EL (cell line): ENCODE measurements at regions not wholly inside any gene's neighbourhood (a gene's known extent, or its start where the extent isn't known, plus 50 kb on each side); places are given as distances from the start of the nearest gene placed in this dataset.
"Not testable (repeated sequence)": the region's sequence is repeated elsewhere in the genome, so short reads cannot be mapped to it uniquely, and the experiment has no call there.

ENCODE experiments used
- DNase-seq: peaks from one replicate; pipeline ENCODE4 v3.0.0-alpha.2; 2016

- DNase-seq: no peak
Measured at GRCh38 chr10:83522456-83522855, 616.9 kb upstream of the GHITM start.

DNA sequence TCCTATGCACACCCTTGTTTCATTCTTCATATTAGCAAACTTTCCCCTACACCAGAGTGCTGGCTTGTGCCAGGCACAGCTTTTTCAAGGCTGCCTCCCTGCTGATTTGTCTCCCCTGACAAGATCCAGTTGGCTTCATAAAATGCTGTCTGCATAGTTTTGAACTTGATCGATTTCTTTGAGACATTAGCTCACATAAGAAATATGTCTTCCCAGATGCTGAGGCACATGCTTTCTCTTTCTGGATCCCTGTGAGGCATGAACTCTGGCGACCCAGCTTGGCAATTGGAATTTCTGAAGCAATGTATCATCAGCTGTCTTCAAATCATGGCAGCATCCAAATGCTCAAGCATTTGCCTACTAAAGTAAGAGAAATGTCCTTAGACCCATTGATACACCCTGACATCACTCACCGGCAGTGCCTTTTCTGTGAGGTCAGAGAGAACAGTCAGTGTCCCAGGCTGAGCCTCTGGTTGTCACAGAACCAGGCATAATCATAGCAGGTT is 616.4 kb upstream of the GHITM start:
- peak; percentile 68 for DNase-seq

GRCh38 chr10:83527934-83528333 is 611.4 kb upstream of the GHITM start:
- no peak for DNase-seq

GRCh38 chr10:83533290-83533689 is 606.0 kb upstream of the GHITM start:
- DNase-seq: no peak

DNA sequence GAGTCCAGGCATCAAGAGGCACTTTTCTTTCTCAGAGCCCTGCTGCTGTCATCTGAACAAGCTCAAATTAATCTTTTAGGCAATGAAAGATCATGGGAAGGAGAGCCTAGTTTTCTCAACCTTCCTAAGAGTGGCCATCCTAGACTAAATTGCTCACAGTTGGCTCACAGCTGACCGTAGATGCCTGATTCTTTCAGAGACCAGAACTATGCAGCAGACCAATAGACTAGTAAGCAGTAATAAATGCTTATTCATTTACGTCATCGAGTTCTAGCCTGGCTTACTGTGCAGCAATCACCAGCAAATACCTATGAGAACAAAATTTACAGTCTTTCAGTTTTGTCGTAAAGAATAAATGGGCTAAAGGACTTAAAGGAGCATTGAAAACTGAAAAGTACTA is 602.9 kb upstream of the GHITM start:
- DNase-seq: peak; percentile 1

DNA sequence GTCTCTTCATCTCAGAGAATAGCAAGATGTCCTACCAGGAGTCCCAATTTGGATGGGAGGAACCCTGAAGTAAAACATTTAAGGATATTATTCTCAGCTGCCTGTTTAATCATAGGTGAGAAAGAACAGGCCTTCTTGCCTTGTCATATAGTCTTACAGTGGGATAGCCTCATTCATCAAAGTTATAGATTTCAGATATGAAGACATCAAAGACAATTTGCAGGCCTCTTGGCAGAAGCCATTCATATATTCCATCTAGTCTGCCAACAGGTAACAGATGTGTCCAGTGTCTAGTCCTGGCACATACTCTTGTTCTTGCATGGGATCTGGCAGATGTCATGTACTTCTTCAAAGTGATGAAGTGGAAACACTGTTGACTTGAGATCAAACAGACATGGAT is 601.3 kb upstream of the GHITM start:
- DNase-seq: no peak

DNA sequence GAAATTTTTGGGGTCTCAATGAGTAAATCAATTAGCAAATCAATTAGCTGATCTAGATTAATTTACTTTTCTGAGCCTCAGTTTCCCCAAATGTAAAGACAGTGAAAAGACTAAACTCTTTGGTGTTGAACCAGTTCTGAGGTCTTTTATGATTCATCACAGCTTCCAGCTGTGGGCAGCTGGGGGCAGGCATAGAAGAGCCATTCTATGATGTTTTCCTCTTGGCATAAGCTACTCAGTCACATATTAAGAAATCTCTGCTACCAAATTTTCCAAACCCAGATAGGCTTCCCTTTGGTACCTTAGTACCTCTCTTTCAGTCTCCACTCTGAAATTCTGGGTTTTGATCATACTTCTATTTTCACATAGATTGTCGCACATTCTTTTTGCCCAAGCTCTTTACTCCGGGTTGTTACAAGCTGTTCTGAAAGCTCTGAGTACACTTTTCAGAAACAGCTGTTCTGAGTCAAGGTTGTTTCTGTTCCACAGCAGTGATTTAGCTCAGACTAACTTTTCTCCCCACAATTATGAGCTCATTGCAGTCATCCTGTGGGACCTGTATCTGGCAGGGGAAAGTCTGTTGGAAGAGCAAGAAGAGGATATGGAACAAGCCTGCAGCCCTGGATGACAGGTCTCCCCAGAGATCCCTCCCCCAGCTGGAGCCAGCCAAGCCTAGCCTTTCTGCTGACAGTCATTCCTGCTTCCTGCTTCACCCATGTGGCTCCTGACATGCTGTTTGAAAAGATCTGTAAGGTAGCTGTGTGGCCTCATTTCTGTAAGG is 599.6 kb upstream of the GHITM start:
- DNase-seq: peak; percentile 4

DNA sequence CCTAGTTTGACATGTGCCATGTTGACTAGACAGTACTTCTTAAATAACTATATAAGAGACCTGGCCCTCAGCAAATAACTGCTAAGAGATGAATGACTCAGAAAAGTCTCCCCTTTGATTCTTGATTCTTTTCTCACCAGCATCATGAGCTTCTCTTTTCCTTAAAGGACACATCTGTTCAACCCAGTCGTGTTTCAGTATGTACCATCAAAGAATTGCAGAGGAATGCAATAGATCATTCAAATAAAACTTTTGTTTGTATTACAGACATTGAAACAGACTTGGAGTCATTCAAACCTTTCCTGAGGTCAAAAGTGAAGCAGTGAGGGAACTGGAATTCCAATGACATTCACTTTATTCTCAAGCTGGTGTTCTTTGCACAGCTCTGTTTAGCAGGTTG is 598.3 kb upstream of the GHITM start:
- DNase-seq: no peak

DNA sequence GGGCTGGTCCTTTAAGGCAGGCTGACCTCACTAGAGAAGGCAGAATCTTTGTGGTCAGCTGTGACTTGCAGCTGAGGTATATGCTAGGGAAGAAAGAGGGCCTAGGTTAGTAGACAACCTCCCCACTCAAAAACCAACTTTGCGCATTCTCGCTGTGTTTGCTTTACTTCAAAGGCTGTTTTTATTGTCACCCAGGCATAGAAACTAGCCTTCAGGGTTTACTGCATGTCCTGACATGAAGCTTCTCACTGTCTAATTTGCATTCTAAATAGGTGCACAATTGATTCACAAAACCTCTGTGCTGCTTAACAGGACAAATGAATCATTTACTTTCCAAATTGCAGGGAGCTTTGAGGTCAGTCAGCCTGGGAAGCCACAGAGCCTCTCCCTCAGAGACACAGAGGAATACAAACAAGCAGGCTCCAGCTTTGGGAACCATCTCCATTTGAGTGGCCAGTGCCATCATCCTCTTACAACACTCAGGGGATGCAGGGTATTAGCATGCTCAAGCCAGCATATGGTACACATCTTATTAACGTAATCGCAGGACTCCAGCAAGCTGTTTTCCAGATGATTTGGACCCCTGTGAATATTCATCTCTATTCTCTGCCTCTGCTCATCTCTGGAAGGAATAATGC is 596.4 kb upstream of the GHITM start:
- no peak for DNase-seq

GRCh38 chr10:83543691-83544462 is 595.4 kb upstream of the GHITM start:
- DNase-seq: no peak

GRCh38 chr10:83545901-83546391 is 593.4 kb upstream of the GHITM start:
- DNase-seq: no peak

DNA sequence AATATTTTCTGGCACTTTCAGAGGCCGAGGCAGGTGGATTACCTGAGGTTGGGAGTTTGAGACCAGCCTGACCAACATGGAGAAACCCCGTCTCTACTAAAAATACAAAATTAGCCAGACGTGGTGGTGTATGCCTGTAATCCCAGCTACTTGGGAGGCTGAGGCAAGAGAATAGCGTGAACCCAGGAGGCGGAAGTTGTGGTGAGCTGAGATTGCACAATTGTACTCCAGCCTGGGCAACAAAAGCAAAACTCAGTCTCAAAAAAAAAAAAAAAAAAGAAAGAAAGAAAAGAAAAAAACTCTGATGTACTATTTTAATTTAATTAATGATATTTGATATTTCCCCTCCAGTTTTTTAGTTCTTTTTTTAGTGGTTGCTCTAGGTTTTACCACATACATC is 588.1 kb upstream of the GHITM start:
- DNase-seq: not testable (repeated sequence)

DNA sequence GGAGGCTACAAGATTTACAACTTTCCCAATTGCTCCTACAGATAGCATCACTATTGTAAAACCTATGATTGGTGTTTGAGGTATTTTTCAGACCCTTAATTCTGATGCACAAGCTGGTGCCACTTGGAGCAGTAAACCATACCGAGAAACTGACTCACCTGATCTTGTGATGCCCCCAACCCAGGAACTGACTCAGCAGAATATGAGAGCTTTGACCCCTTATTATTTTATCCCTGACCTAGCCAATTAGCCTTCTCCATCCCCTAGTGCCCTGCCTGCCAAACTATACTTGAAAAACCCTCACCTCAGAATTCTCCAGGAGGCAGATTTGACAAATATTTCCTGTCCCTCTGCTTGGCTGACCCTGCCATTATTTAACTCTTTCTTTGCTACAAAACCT is 585.9 kb upstream of the GHITM start:
- DNase-seq: peak; percentile 1

DNA sequence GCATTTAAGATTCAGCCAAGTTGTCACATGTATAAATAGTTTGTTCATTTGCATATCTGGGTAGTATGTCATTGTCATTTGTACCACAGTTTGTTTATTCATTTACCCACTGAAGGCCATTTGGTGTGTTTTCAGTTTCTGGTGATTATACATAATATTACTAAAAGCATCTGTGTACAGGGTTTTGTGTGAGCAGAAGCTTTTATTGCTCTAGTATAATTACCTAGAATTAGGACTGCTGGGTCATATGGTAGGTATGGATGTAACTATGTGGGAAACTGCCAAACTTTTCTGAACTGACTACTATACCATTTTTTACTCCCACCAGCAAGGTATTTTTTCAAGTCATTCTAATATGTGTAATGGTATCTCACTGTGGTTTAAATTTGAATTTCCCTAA is 584.0 kb upstream of the GHITM start:
- no peak for DNase-seq

- no peak for DNase-seq
Measured at GRCh38 chr10:83562381-83562780, 576.9 kb upstream of the GHITM start.

DNA sequence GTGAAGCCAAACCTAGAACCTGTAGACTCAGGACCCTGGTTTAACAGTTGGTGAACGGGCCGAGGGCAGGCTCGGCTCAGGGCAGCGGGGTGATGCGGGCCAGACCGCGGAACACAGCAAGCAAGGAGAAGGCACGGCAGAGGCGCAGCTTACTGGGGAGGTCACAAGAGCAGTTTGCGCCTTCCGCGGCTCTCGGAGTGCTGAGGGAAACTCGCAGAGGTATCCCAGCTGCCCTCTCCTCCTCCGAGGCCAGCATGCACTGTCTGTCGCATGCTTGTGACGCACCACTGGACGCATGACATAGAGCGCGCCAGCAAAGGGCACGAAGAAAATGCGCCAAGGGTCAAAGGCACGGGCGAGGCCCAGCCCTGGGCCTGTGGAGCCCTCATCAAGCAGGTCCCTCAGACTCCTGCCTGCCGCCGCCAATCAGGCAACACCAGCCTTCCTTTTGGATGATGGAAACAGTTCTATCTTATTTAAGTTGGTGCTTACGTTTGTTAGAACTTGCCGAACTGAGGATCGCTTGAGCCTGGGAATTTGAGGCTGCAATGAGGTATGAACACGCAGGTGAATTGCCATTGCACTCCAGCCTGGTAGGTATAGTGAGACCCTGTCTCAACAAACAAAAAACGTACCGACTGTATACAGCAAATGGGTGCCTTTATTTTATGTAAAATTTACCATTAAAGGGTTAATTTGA is 574.3 kb upstream of the GHITM start:
- no peak for DNase-seq

- DNase-seq: no peak
Measured at GRCh38 chr10:83572036-83572435, 567.3 kb upstream of the GHITM start.

GRCh38 chr10:83574770-83575169 is 564.5 kb upstream of the GHITM start:
- DNase-seq: no peak

GRCh38 chr10:83577421-83577820 is 561.9 kb upstream of the GHITM start:
- no peak for DNase-seq

GRCh38 chr10:83580373-83581012 is 558.8 kb upstream of the GHITM start:
- no peak for DNase-seq

DNA sequence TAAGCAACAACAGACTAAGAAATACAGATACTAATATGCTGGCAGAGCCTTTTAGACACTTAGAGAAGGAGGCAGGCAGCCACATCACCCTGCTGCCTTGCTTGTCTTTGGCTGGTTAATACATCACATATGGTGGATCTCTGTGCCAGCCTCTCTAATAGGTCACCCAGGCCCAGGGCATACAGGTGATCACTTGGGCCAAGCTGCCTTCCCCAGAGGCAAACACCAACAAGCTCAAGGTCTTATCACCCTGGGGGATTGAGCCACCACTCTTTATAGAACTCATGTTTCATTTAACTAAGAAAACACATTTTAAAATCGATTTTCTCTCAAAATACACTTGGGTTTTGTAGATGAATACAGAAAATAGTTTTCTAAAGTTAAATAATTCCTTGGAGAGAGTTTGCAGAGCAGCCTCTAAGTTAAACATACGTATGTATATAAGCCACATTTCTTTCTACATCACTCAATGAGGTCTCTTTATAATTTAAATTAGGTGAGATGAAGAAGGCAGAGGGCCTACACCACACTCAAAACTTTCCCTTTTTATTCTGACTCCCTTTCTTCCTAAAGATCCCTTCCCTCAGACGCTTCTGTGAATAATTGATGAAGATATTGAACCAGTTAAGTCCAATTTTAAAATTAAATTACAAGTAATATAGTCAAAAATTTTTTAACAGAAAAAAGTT is 556.8 kb upstream of the GHITM start:
- DNase-seq: no peak

GRCh38 chr10:83585686-83586085 is 553.6 kb upstream of the GHITM start:
- DNase-seq: no peak
